ENCODE measurements at regions not wholly inside any gene's neighbourhood (a gene's known extent, or its start where the extent isn't known, plus 50 kb on each side); places are given as distances from the start of the nearest gene placed in this dataset. TPM values are rescaled to one million over a fixed set of nuclear protein-coding genes. Genes with fewer than 3 reads are reported as not detected.

Small RNA genes lying in the stretch of these regions (small RNA-seq; reads per million reads assigned to genes)
- not detected for gene AC012368.3
- gene MIR4433B = not detected
